Activated naive CD8-positive, alpha-beta T cell treated with anti-CD3 and anti-CD28 coated beads, Interleukin-2, amount 50 U/mL, for 24 hours (primary cell): ENCODE measurements at regions not wholly inside any gene's neighbourhood (a gene's known extent, or its start where the extent isn't known, plus 50 kb on each side); places are given as distances from the start of the nearest gene placed in this dataset.
"Not testable (repeated sequence)": the region's sequence is repeated elsewhere in the genome, so short reads cannot be mapped to it uniquely, and the experiment has no call there.

Experiments used
- ATAC-seq: fragments of 150-1000 bp; cut with Tn5 transposase; one replicate; pipeline ENCODE4 v1.10.0; 2021
- DNase-seq: peaks from one replicate; pipeline ENCODE4 v3.0.0; 2021
- H3K27ac Mint-ChIP-seq: one replicate; pipeline ENCODE4 v1.8.0; 2021; ENCODE audit warnings: mild to moderate bottlenecking, mixed read lengths
- H3K27me3 Mint-ChIP-seq: one replicate; pipeline ENCODE4 v1.8.0; 2021; ENCODE audit warnings: mixed read lengths
- H3K36me3 Mint-ChIP-seq: one replicate; pipeline ENCODE4 v1.8.0; 2021; ENCODE audit warnings: low read depth, mixed read lengths
- H3K4me1 Mint-ChIP-seq: one replicate; pipeline ENCODE4 v1.8.0; 2021; ENCODE audit warnings: mixed read lengths
- H3K4me3 Mint-ChIP-seq: one replicate; pipeline ENCODE4 v1.8.0; 2021; ENCODE audit warnings: mild to moderate bottlenecking, moderate library complexity, mixed read lengths
- H3K9me3 Mint-ChIP-seq: one replicate; pipeline ENCODE4 v1.8.0; 2021; ENCODE audit warnings: mixed read lengths

DNA sequence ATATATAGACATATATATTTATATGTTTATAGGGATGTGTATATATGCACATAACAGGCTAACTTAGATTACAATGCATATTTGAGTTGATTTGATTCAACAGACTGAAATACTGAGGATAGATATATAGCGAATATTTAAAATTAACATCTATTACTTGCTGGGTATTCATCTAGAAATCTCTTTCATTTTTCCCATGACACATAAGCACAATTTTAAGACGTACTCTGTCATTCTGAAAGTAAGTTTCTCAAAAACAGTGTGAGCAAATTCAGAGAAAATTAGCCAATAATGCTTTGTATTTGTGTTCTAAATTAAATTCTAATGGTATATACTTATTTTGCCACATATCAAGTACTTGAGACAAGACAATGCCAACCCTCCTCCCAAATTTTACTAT, 907.5 kb upstream of the MDGA2 start:
- Mint-ChIP-seq H3K4me3 (no peak overlapping the region), H3K9me3 (no peaks in the 10 kb centered on the region), H3K27me3 (no peaks in the 10 kb centered on the region), H3K27ac (no peak overlapping the region), H3K36me3 (no peaks in the 10 kb centered on the region), H3K4me1 (no peaks in the 10 kb centered on the region)
- ATAC-seq (no peak), DNase-seq (no peak)

DNA sequence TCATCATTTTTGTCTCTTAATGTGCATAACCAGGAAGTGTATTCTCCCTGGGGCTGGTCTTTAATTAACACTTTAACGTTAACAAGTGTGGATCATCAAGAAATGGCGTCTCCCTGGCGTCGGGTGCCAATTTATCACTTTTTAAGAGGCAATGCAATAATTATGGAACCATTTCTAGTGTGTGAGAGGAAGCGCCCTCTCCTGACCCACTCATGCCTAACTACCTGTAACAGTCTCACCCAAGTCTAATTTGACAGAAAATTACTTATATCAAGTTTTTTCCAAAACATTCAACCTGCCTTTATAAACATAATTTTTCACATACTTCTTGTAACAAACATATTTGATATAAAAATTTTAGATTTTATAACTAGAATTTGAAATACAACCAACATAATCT, 905.3 kb upstream of the MDGA2 start:
- H3K27ac Mint-ChIP-seq = no peak overlapping the region
- no peak for DNase-seq
- H3K27me3 Mint-ChIP-seq = no peaks in the 10 kb centered on the region
- no peaks in the 10 kb centered on the region for H3K36me3 Mint-ChIP-seq
- H3K4me3 Mint-ChIP-seq = no peak overlapping the region
- no peaks in the 10 kb centered on the region for H3K9me3 Mint-ChIP-seq
- H3K4me1 Mint-ChIP-seq = no peaks in the 10 kb centered on the region
- ATAC-seq = no peak

DNA sequence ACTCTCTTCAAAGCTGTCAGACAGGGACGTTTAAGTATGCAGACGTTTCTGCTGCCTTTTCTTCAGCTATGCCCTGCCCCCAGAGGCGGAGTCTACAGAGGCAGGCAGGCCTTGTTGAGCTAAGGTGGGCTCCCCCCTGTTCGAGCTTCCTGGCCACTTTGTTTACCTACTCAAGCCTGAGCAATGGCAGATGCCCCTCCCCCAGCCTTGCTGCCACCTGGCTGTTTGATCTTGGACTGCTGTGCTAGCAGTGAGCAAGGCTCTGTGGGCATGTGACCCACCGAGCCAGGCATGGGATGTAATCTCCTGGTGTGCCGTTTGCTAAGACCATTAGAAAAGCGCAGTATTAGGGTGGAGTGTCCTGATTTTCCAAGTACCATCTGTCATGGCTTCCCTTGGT, 900.4 kb upstream of the MDGA2 start:
- Mint-ChIP-seq H3K36me3 (no peaks in the 10 kb centered on the region), H3K4me3 (no peak overlapping the region), H3K27ac (no peak overlapping the region), H3K9me3 (peaks cover 4% of the 10 kb centered on the region), H3K27me3 (no peaks in the 10 kb centered on the region), H3K4me1 (no peaks in the 10 kb centered on the region)
- DNase-seq = no peak
- ATAC-seq = no peak

DNA sequence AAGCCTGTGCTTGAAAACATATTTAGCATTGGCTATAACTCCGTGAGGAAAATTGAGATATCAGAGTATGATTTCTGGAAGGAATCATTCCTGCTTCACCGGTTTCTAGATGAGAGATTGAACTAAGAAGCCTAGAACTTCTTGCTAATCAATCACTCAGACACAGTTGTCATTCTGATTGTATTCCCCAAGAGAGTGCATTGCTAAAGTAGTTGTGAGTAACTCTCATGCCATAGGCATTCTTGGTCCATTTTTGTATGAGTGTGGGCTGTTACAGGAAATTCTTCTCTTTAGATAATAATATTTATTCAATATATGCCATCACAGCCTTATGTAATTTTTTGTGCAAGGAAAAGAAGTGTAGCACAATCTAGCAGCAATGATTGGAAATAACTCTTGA, 893.3 kb upstream of the MDGA2 start:
- H3K4me1 Mint-ChIP-seq = no peaks in the 10 kb centered on the region
- H3K27ac Mint-ChIP-seq = no peak overlapping the region
- H3K36me3 Mint-ChIP-seq = no peaks in the 10 kb centered on the region
- ATAC-seq = no peak
- H3K27me3 Mint-ChIP-seq = no peaks in the 10 kb centered on the region
- H3K9me3 Mint-ChIP-seq = peaks cover 7% of the 10 kb centered on the region
- no peak for DNase-seq
- no peak overlapping the region for H3K4me3 Mint-ChIP-seq

DNA sequence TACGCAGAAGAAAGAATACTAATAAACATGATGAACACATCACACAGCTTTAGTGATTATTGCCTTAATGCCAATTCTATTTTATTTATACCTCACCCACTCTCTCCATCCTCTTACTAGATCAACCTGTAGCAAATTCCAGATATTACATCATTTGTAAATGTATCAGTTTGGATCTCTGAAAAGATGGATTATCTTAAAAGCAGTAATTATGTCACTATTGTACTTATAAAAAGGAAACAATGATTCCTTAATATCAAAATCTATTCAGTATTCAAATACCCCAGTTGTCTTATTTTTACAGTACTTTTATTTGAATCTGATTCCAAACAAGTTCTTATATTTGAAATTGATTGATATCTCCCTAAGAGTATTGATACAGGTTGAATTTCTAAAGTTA, 892.8 kb upstream of the MDGA2 start:
- Mint-ChIP-seq H3K4me1 (no peaks in the 10 kb centered on the region), H3K36me3 (no peaks in the 10 kb centered on the region), H3K27ac (no peak overlapping the region), H3K9me3 (peaks cover 11% of the 10 kb centered on the region), H3K4me3 (no peak overlapping the region), H3K27me3 (no peaks in the 10 kb centered on the region)
- ATAC-seq = no peak
- no peak for DNase-seq

DNA sequence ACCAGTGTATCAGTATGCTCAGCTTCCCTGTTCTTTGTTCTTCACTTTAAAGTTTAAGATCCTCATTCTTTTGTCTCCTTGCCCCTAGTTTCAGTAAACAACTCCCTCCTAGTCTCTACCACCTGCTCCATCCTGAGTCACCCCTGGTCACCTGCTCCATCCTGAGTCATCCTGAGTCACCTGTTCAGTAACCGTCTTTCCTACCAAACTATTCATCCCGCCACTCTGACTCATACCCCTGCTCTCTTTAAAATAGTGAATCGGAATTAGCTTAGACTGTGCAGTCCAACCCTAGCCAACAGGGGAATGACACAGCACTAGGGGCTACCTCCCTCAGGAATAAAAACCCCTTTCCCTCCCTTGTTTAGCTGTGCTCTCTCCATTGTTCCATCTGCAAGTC, 888.1 kb upstream of the MDGA2 start:
- ATAC-seq (no peak), DNase-seq (no peak)
- Mint-ChIP-seq H3K4me3 (no peak overlapping the region), H3K36me3 (no peaks in the 10 kb centered on the region), H3K27ac (no peak overlapping the region), H3K27me3 (no peaks in the 10 kb centered on the region), H3K4me1 (no peaks in the 10 kb centered on the region), H3K9me3 (peaks cover 13% of the 10 kb centered on the region)

DNA sequence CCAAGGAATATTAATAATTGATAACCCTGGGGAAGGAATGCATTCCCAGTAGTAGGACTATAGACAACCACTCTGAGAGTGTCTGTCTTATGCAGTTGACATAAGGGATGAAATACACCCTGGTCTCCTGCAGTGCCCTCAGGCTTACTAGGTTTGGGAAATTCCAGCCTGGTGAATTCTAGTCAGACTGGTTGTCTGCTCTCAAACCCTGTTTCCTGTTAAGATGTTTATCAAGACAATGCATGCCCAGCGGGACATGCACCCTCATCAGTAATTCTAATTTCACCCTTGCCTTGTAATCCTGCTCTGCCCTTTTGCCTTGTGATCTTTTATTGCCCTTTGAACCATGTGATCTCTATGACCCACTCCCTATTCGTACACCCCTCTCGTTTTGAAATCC, 886.0 kb upstream of the MDGA2 start:
- H3K4me1 Mint-ChIP-seq, H3K27ac Mint-ChIP-seq, H3K36me3 Mint-ChIP-seq, H3K4me3 Mint-ChIP-seq, DNase-seq, H3K27me3 Mint-ChIP-seq, ATAC-seq: not testable (repeated sequence)
- peaks cover 13% of the 10 kb centered on the region for H3K9me3 Mint-ChIP-seq

DNA sequence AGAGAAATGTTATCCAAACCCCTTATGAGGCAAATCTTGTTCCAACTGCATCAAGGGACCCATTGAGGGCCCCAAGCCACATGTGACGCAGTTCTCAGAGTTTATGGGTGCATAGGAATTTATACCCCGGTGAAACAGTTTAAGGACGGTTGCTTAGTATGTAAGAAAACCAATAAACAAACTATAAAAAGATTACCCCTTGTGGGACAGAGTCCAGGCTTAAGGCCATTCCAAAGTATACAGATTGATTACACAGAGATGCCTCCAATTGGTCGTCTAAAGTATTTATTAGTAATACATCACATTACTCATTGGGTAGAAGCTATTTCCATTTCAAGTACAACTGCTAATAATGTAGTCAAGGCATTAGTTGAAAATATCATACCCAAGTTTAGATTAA, 885.0 kb upstream of the MDGA2 start:
- H3K27me3 Mint-ChIP-seq = no peaks in the 10 kb centered on the region
- DNase-seq = no peak
- ATAC-seq = no peak
- no peak overlapping the region for H3K27ac Mint-ChIP-seq
- H3K36me3 Mint-ChIP-seq = no peaks in the 10 kb centered on the region
- no peak overlapping the region for H3K4me3 Mint-ChIP-seq
- no peaks in the 10 kb centered on the region for H3K4me1 Mint-ChIP-seq
- peaks cover 13% of the 10 kb centered on the region for H3K9me3 Mint-ChIP-seq

DNA sequence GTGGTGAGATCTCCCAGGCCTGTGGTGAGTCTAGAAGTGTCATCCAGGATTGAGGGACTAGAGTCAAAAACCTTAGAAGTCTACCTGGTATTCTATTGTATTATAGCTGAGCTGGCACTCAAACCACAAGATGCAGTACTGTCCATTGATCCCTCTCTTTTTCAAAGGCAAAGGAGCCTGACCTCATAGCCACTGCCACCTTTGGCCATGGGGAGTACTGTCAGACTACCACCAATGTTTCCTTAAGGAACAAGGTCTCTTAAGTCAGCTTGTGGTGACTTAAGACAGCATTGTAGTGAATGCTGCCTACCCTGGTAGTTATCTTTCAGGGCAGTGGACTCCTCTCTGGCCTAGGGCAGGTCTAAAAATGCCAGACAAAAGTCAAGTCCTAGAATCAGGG, 878.0 kb upstream of the MDGA2 start:
- DNase-seq (no peak), ATAC-seq (no peak)
- H3K27ac Mint-ChIP-seq = no peak overlapping the region
- H3K4me3 Mint-ChIP-seq = no peak overlapping the region
- H3K9me3 Mint-ChIP-seq = peaks cover 10% of the 10 kb centered on the region
- H3K36me3 Mint-ChIP-seq = no peaks in the 10 kb centered on the region
- no peaks in the 10 kb centered on the region for H3K27me3 Mint-ChIP-seq
- no peaks in the 10 kb centered on the region for H3K4me1 Mint-ChIP-seq

DNA sequence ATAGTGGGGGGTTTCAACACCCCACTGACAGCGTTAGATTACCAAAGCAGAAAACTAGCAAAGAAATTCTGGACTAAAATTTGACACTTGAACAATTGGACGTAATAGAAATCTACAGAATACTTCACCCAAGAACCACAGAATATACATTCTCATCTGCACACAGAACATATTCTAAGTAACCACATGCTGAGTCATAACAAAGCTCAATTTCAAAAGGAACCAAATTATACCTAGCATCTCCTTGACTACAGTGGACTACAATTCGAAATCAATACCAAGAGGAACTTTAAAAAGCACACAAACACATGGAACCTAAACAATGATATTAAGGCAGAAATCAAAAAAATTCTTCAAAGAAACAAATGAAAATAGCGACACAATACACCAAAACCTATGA, 871.6 kb upstream of the MDGA2 start:
- DNase-seq = no peak
- no peak for ATAC-seq
- no peaks in the 10 kb centered on the region for H3K36me3 Mint-ChIP-seq
- peaks cover 13% of the 10 kb centered on the region for H3K9me3 Mint-ChIP-seq
- no peak overlapping the region for H3K4me3 Mint-ChIP-seq
- H3K27me3 Mint-ChIP-seq = no peaks in the 10 kb centered on the region
- no peak overlapping the region for H3K27ac Mint-ChIP-seq
- H3K4me1 Mint-ChIP-seq = no peaks in the 10 kb centered on the region

DNA sequence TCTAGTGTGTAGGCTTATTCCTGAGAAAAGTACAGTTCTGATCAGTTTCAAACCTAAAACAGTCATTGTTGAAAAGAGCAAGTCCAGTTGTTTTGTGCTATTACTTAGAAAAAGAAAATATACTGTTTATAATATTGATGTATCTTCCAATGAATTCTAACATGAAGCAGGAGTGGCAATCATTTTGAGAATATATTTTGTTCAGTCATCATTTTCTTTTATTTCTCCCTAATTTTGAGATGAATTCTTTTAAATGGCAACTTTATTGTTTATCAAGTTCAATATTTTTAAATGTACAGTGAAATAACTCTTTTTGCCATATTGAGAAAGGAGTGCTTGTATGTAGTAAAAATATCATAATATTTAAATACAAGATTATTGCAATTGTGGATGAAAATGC, 862.2 kb upstream of the MDGA2 start:
- Mint-ChIP-seq H3K27ac (no peak overlapping the region), H3K4me3 (no peak overlapping the region), H3K9me3 (peaks cover 5% of the 10 kb centered on the region), H3K27me3 (no peaks in the 10 kb centered on the region), H3K36me3 (no peaks in the 10 kb centered on the region), H3K4me1 (no peaks in the 10 kb centered on the region)
- ATAC-seq = no peak
- DNase-seq = no peak

DNA sequence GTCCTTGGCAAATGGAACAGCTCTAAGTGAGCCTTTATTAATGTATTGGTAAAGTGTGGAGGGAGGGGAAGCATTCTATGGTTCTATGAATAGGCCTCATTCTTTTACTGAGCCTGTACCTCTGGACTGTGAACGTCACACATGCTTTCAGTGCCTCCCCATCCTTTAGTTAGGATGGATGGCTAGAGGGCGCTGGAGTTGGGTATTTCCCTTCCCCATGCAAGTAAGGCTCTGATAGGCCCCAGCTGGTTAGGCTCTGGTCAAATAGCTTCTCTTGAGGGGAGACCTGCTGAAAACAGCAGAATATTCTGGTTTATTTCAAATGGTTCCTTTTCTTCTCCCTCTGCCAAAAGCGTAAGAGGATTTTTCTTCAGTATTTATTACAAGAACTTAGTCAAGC, 860.9 kb upstream of the MDGA2 start:
- Mint-ChIP-seq H3K9me3 (peaks cover 4% of the 10 kb centered on the region), H3K27me3 (no peaks in the 10 kb centered on the region), H3K4me3 (no peak overlapping the region), H3K36me3 (no peaks in the 10 kb centered on the region), H3K27ac (no peak overlapping the region), H3K4me1 (no peaks in the 10 kb centered on the region)
- no peak for DNase-seq
- no peak for ATAC-seq

DNA sequence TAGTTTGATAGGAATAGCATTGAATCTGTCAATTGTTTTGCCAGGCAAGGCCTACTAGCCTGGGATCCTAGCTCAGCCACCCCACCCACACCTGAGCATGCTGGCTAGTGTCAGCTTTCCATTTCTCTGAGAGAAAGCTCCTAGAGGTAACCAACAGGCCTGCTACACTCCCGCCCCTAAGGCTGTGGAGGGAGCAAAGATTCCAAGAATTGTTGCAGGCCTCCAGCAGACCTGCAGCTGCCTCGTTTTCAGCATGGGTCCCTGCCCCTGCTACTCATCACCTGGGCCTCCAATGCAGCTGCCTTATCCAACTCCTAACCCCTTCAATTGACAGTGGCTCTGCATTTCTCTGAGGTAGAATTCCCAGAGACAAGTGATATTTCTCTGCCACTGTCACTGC, 852.4 kb upstream of the MDGA2 start:
- DNase-seq (no peak), ATAC-seq (no peak)
- Mint-ChIP-seq H3K27ac (no peak overlapping the region), H3K4me3 (no peak overlapping the region), H3K36me3 (no peaks in the 10 kb centered on the region), H3K9me3 (peaks cover 4% of the 10 kb centered on the region), H3K27me3 (no peaks in the 10 kb centered on the region), H3K4me1 (no peaks in the 10 kb centered on the region)

DNA sequence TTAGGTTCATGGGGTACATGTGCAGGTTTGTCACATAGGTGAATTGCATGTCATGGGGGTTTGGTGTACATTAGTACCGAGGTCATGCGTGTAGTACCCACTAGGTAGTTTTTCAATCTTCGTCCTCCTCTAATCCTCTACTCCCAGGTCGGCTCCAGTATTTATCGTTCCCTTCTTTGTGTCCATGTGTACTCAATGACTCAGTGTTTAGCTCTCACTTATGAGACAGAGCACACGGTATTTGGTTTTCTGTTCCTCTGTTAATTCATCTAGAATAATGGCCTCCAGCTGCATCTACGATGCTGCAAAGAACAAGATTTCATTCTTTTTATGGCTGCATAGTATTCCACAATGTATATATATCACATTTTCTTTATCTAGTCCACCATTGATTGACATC, 850.9 kb upstream of the MDGA2 start:
- Mint-ChIP-seq H3K4me3 (no peak overlapping the region), H3K27ac (no peak overlapping the region), H3K27me3 (no peaks in the 10 kb centered on the region), H3K9me3 (peaks cover 7% of the 10 kb centered on the region), H3K4me1 (no peaks in the 10 kb centered on the region), H3K36me3 (no peaks in the 10 kb centered on the region)
- ATAC-seq (no peak), DNase-seq (no peak)

DNA sequence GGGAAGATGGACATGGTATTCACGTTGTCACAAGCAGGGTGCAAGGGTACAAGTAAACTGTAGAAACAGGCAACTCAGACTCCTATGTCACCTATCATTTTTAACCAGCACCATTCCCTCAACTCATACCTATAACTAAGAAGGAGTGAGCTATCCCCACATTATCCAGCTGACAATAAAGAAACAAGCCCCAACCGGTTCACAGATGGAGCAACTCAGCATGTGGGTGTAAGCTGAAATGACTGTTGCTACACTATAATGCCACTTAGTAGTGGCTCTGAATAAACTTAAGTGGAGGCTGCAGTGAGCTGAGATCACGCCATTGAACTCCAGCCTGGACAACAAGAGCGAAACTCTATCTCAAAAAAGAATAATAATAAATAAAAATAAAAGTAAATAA, 829.5 kb upstream of the MDGA2 start:
- no peak overlapping the region for H3K4me3 Mint-ChIP-seq
- no peaks in the 10 kb centered on the region for H3K27me3 Mint-ChIP-seq
- H3K9me3 Mint-ChIP-seq = peaks cover 8% of the 10 kb centered on the region
- no peak for ATAC-seq
- H3K4me1 Mint-ChIP-seq = no peaks in the 10 kb centered on the region
- DNase-seq = no peak
- no peaks in the 10 kb centered on the region for H3K36me3 Mint-ChIP-seq
- H3K27ac Mint-ChIP-seq = no peak overlapping the region

DNA sequence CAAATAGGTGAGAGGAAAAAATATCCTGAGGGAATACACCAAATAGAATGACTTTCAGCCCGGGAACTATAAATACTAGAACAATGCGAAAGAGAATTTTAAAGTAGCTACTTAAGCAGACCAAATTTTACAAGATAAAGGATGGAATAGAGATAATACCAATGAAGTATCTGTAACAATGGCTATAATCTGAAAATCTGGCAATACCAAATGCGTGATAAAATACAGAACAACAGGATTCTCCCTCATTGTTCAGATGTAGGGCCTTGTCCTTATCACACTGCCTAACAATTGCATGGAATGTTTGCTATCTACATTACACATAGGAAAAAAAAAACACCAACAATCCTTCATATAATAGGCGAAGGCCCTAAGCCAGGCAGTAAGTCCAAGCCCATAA, 815.4 kb upstream of the MDGA2 start:
- no peak for DNase-seq
- no peak overlapping the region for H3K4me3 Mint-ChIP-seq
- H3K36me3 Mint-ChIP-seq = no peaks in the 10 kb centered on the region
- H3K4me1 Mint-ChIP-seq = no peaks in the 10 kb centered on the region
- ATAC-seq = no peak
- no peaks in the 10 kb centered on the region for H3K27me3 Mint-ChIP-seq
- no peak overlapping the region for H3K27ac Mint-ChIP-seq
- peaks cover 9% of the 10 kb centered on the region for H3K9me3 Mint-ChIP-seq
